ENCODE measurements at regions not wholly inside any gene's neighbourhood (a gene's known extent, or its start where the extent isn't known, plus 50 kb on each side); places are given as distances from the start of the nearest gene placed in this dataset.
"Not testable (repeated sequence)": the region's sequence is repeated elsewhere in the genome, so short reads cannot be mapped to it uniquely, and the experiment has no call there.

DNA sequence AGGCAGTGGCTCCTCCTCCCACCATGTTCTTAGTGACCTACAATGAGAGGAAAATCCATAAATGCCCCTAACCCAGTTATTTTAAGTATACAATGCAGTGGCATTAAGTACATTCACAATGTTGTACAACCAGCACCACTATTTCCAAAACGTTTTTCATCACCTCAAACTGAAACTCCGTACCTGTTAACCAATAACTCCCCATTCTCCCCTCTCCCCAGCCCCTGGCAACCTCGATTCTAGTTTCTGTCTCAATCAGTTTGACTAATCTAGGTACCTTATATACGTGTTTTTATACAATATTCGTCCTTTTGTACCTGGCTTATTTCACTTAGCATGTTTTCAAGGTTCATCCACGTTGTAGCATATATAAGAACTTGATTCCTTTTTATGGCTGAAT is 198.8 kb downstream of the BCL2L11 start:
- TF ChIP-seq RARB (CRISPR knock-in tag; IDR thresholded peaks at IDR 0.05); ZC3H10 (CRISPR knock-in tag; IDR thresholded peaks at IDR 0.05); BACH2 (CRISPR knock-in tag; IDR thresholded peaks at IDR 0.05; ENCODE audit: borderline replicate concordance); ISL1 (CRISPR knock-in tag; IDR thresholded peaks at IDR 0.05); ARNTL (CRISPR knock-in tag; IDR thresholded peaks at IDR 0.05; ENCODE audit: borderline replicate concordance, low read depth); OSR1 (CRISPR knock-in tag; IDR thresholded peaks at IDR 0.05); TCF4 (CRISPR knock-in tag; IDR thresholded peaks at IDR 0.05; ENCODE audit: borderline replicate concordance); ZNF8 (CRISPR knock-in tag; IDR thresholded peaks at IDR 0.05); ZFP3 (CRISPR knock-in tag; IDR thresholded peaks at IDR 0.05); GLIS3 (CRISPR knock-in tag; IDR thresholded peaks at IDR 0.05); ZNF70 (CRISPR knock-in tag; IDR thresholded peaks at IDR 0.05): not testable (repeated sequence)
- TF ChIP-seq, protein P1, sequence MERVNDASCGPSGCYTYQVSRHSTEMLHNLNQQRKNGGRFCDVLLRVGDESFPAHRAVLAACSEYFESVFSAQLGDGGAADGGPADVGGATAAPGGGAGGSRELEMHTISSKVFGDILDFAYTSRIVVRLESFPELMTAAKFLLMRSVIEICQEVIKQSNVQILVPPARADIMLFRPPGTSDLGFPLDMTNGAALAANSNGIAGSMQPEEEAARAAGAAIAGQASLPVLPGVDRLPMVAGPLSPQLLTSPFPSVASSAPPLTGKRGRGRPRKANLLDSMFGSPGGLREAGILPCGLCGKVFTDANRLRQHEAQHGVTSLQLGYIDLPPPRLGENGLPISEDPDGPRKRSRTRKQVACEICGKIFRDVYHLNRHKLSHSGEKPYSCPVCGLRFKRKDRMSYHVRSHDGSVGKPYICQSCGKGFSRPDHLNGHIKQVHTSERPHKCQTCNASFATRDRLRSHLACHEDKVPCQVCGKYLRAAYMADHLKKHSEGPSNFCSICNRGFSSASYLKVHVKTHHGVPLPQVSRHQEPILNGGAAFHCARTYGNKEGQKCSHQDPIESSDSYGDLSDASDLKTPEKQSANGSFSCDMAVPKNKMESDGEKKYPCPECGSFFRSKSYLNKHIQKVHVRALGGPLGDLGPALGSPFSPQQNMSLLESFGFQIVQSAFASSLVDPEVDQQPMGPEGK (CRISPR knock-in tag; IDR thresholded peaks at IDR 0.05; ENCODE audit: borderline replicate concordance), result not testable (repeated sequence)
- TF ChIP-seq, protein P2, sequence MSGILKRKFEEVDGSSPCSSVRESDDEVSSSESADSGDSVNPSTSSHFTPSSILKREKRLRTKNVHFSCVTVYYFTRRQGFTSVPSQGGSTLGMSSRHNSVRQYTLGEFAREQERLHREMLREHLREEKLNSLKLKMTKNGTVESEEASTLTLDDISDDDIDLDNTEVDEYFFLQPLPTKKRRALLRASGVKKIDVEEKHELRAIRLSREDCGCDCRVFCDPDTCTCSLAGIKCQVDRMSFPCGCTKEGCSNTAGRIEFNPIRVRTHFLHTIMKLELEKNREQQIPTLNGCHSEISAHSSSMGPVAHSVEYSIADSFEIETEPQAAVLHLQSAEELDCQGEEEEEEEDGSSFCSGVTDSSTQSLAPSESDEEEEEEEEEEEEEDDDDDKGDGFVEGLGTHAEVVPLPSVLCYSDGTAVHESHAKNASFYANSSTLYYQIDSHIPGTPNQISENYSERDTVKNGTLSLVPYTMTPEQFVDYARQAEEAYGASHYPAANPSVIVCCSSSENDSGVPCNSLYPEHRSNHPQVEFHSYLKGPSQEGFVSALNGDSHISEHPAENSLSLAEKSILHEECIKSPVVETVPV (CRISPR knock-in tag; IDR thresholded peaks at IDR 0.05), result not testable (repeated sequence)
- TF ChIP-seq, protein P3, sequence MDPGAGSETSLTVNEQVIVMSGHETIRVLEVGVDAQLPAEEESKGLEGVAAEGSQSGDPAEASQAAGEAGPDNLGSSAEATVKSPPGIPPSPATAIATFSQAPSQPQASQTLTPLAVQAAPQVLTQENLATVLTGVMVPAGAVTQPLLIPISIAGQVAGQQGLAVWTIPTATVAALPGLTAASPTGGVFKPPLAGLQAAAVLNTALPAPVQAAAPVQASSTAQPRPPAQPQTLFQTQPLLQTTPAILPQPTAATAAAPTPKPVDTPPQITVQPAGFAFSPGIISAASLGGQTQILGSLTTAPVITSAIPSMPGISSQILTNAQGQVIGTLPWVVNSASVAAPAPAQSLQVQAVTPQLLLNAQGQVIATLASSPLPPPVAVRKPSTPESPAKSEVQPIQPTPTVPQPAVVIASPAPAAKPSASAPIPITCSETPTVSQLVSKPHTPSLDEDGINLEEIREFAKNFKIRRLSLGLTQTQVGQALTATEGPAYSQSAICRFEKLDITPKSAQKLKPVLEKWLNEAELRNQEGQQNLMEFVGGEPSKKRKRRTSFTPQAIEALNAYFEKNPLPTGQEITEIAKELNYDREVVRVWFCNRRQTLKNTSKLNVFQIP (CRISPR knock-in tag; IDR thresholded peaks at IDR 0.05; ENCODE audit: borderline replicate concordance, low read depth), result not testable (repeated sequence)

Data from SK-N-SH treated with all-trans-retinoic acid at 6 μM for 48 hours (cell line).